ENCODE measurements at regions not wholly inside any gene's neighbourhood (a gene's known extent, or its start where the extent isn't known, plus 50 kb on each side); places are given as distances from the start of the nearest gene placed in this dataset.

GRCh38 chr3:177882124-177882648 lies 654.0 kb upstream of the KCNMB2 start:
- dilution Hi-C loops (cut with MboI; ENCODE audit: extremely low pct_ligation_motif_present, low sequenced_read_pairs) = no loop called here
- H3K36me3 ChIP-seq (ENCODE audit: control insufficient read depth in 2 of 2, extremely low read depth in 1 of 2, insufficient read depth in 2 of 2, low read length in 2 of 2) = no peaks in the 10 kb centered on the region

DNA sequence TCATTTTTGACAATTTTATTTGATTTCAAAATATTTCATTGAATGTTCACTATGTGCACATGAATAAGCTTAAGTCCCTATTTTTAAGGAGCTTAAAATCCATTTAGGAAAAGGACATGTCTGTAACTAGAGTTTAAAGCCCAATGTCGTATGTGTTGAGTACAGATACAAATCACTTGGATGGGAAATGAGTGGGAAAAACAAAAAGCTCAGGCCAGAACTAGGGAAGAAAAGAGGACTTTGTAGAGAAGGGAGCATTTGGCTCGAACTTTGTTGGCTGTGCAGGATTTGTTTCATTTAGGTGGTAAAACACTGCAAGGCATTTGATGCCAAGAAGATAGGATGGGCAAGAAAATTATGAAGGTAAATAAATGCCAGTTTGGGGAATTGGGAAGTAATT lies 653.1 kb upstream of the KCNMB2 start:
- no peak overlapping the region for H3K27ac ChIP-seq (ENCODE audit: insufficient read depth, low read depth, low read length)
- no peaks in the 10 kb centered on the region for H3K27me3 ChIP-seq (ENCODE audit: control insufficient read depth in 2 of 2, insufficient read depth in 2 of 2, low read length in 2 of 2)
- ChIA-PET CTCF (interaction anchor here (1.2 to 1.5 kb wide), 2 partner anchors 10 to 15 kb away, joined by 3 to 5 read pairs; no protein-coding TSS in a partner anchor), POLR2A (no interaction called here)
- no peak overlapping the region for H3K4me2 ChIP-seq (ENCODE audit: insufficient read depth, low read length)
- H2AFZ ChIP-seq (ENCODE audit: low read depth, low read length) = no peak overlapping the region
- no peak for FAIRE-seq
- H3K9me1 ChIP-seq (replicated peaks; ENCODE audit: control insufficient read depth, extremely low read depth, insufficient read depth, low read length) = no peaks in the 10 kb centered on the region
- H3K36me3 ChIP-seq (ENCODE audit: control insufficient read depth in 2 of 2, extremely low read depth in 1 of 2, insufficient read depth in 2 of 2, low read length in 2 of 2) = no peaks in the 10 kb centered on the region
- intact Hi-C loops (cut with micrococcal nuclease) (no loop called here), dilution Hi-C loops (cut with MboI; ENCODE audit: extremely low pct_ligation_motif_present, low sequenced_read_pairs) (no loop called here)
- no TSS peak for BruUV-seq (replicated peaks)
- DNase-seq (ENCODE audit: low read depth, low spot score) = no peak
- H3K9ac ChIP-seq (replicated peaks; ENCODE audit: extremely low read depth, insufficient read depth, low read length) = no peak overlapping the region
- no peaks in the 10 kb centered on the region for H3K4me1 ChIP-seq (ENCODE audit: control insufficient read depth, extremely low read depth, insufficient read depth, low read length)
- no peaks in the 10 kb centered on the region for H4K20me1 ChIP-seq (replicated peaks; ENCODE audit: control insufficient read depth, extremely low read depth, insufficient read depth, low read length)
- H3K79me2 ChIP-seq (ENCODE audit: control insufficient read depth, insufficient read depth, low read length) = no peaks in the 10 kb centered on the region
- TF ChIP-seq, protein P1, sequence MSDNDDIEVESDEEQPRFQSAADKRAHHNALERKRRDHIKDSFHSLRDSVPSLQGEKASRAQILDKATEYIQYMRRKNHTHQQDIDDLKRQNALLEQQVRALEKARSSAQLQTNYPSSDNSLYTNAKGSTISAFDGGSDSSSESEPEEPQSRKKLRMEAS (IDR thresholded peaks at IDR 0.05; ENCODE audit: insufficient read depth, insufficient read length) = no peak
- TF ChIP-seq POLR2A (IDR thresholded peaks at IDR 0.05; ENCODE audit: low read depth, low read length) = no peak
- no peak for TF ChIP-seq JUN (IDR thresholded peaks at IDR 0.05; ENCODE audit: borderline replicate concordance, insufficient read depth, insufficient read length, low read depth)
- TF ChIP-seq MYC (IDR thresholded peaks at IDR 0.05; ENCODE audit: low read depth, low read length) = no peak
- no peak for TF ChIP-seq GATA2 (IDR thresholded peaks at IDR 0.05; ENCODE audit: insufficient read depth, insufficient read length, low read depth, low read length)
- TF ChIP-seq EZH2 (IDR thresholded peaks at IDR 0.05; ENCODE audit: borderline replicate concordance, low read depth, low read length, severe bottlenecking) = no peak
- TF ChIP-seq POLR2AphosphoS5 (IDR thresholded peaks at IDR 0.05; ENCODE audit: insufficient read depth, low read depth, low read length) = no peak
- no peak for TF ChIP-seq FOS (IDR thresholded peaks at IDR 0.05; ENCODE audit: borderline replicate concordance, insufficient read depth, low read length)
- no peak for TF ChIP-seq CTCF (IDR thresholded peaks at IDR 0.05; ENCODE audit: extremely low read depth in 1 of 2, insufficient read depth in 1 of 2, low read depth in 1 of 2, low read length in 2 of 2)
- H3K4me3 ChIP-seq (replicated peaks in 1 of 3; ENCODE audit: insufficient read depth in 1 of 3, low read depth in 1 of 3, low read length in 3 of 3) = no peak overlapping the region
- H3K9me3 ChIP-seq (replicated peaks; ENCODE audit: control insufficient read depth, insufficient read depth, low read length) = no peaks in the 10 kb centered on the region

More at GRCh38 chr3:177882124-177882648, 654.0 kb upstream of the KCNMB2 start:
- no peak overlapping the region for H3K4me3 ChIP-seq (replicated peaks in 1 of 3; ENCODE audit: insufficient read depth in 1 of 3, low read depth in 1 of 3, low read length in 3 of 3)
- no peak overlapping the region for H3K4me2 ChIP-seq (ENCODE audit: insufficient read depth, low read length)
- H3K79me2 ChIP-seq (ENCODE audit: control insufficient read depth, insufficient read depth, low read length) = no peaks in the 10 kb centered on the region
- no peaks in the 10 kb centered on the region for H4K20me1 ChIP-seq (replicated peaks; ENCODE audit: control insufficient read depth, extremely low read depth, insufficient read depth, low read length)
- no peaks in the 10 kb centered on the region for H3K9me1 ChIP-seq (replicated peaks; ENCODE audit: control insufficient read depth, extremely low read depth, insufficient read depth, low read length)
- no peaks in the 10 kb centered on the region for H3K27me3 ChIP-seq (ENCODE audit: control insufficient read depth in 2 of 2, insufficient read depth in 2 of 2, low read length in 2 of 2)
- intact Hi-C loops (cut with micrococcal nuclease) = no loop called here
- TF ChIP-seq GATA2 (IDR thresholded peaks at IDR 0.05; ENCODE audit: insufficient read depth, insufficient read length, low read depth, low read length) = no peak
- TF ChIP-seq POLR2AphosphoS5 (IDR thresholded peaks at IDR 0.05; ENCODE audit: insufficient read depth, low read depth, low read length) = no peak
- TF ChIP-seq POLR2A (IDR thresholded peaks at IDR 0.05; ENCODE audit: low read depth, low read length) = no peak
- POLR2A ChIA-PET = no interaction called here
- H3K9ac ChIP-seq (replicated peaks; ENCODE audit: extremely low read depth, insufficient read depth, low read length) = no peak overlapping the region
- no peak overlapping the region for H3K27ac ChIP-seq (ENCODE audit: insufficient read depth, low read depth, low read length)
- no peaks in the 10 kb centered on the region for H3K9me3 ChIP-seq (replicated peaks; ENCODE audit: control insufficient read depth, insufficient read depth, low read length)
- H2AFZ ChIP-seq (ENCODE audit: low read depth, low read length) = no peak overlapping the region
- H3K4me1 ChIP-seq (ENCODE audit: control insufficient read depth, extremely low read depth, insufficient read depth, low read length) = no peaks in the 10 kb centered on the region
- no TSS peak for BruUV-seq (replicated peaks)
- CTCF ChIA-PET = interaction anchor here (1.2 kb wide), 1 partner anchor 16 kb away, joined by 3 read pairs; no protein-coding TSS in a partner anchor
- FAIRE-seq (no peak), DNase-seq (ENCODE audit: low read depth, low spot score) (no peak)
